ENCODE measurements at regions not wholly inside any gene's neighbourhood (a gene's known extent, or its start where the extent isn't known, plus 50 kb on each side); places are given as distances from the start of the nearest gene placed in this dataset.
"Not testable (repeated sequence)": the region's sequence is repeated elsewhere in the genome, so short reads cannot be mapped to it uniquely, and the experiment has no call there.

- DNase-seq (no peak), ATAC-seq (no peak)
- intact Hi-C loops (cut with DNase I, micrococcal nuclease), result no loop called here
Measured at GRCh38 chr20:28562510-28562898, 2695.0 kb upstream of the DEFB115 start.

- DNase-seq; intact Hi-C loops (cut with DNase I, micrococcal nuclease); ATAC-seq: not testable (repeated sequence)
Measured at GRCh38 chr20:28562899-28563521, 2694.5 kb upstream of the DEFB115 start.

GRCh38 chr20:28564024-28564423 is 2693.4 kb upstream of the DEFB115 start:
- ATAC-seq; intact Hi-C loops (cut with DNase I, micrococcal nuclease): not testable (repeated sequence)
- peak in 1 of 2 donors; percentile 27 for DNase-seq

- ATAC-seq, result not testable (repeated sequence)
Measured at GRCh38 chr20:28564688-28565463, 2692.6 kb upstream of the DEFB115 start.

GRCh38 chr20:28575991-28576390 is 2681.5 kb upstream of the DEFB115 start:
- intact Hi-C loops (cut with DNase I, micrococcal nuclease); DNase-seq: not testable (repeated sequence)

More at GRCh38 chr20:28564688-28565463, 2692.6 kb upstream of the DEFB115 start:
- DNase-seq; intact Hi-C loops (cut with DNase I, micrococcal nuclease): not testable (repeated sequence)

GRCh38 chr20:28591680-28592079 is 2665.8 kb upstream of the DEFB115 start:
- DNase-seq; intact Hi-C loops (cut with DNase I, micrococcal nuclease); ATAC-seq: not testable (repeated sequence)

More at GRCh38 chr20:28575991-28576390, 2681.5 kb upstream of the DEFB115 start:
- ATAC-seq, result not testable (repeated sequence)

- intact Hi-C loops (cut with DNase I, micrococcal nuclease); DNase-seq; ATAC-seq: not testable (repeated sequence)
Measured at GRCh38 chr20:28593383-28593782, 2664.1 kb upstream of the DEFB115 start.

GRCh38 chr20:28594476-28594875 is 2663.0 kb upstream of the DEFB115 start:
- intact Hi-C loops (cut with DNase I, micrococcal nuclease); ATAC-seq; DNase-seq: not testable (repeated sequence)

- intact Hi-C loops (cut with DNase I, micrococcal nuclease); DNase-seq; ATAC-seq: not testable (repeated sequence)
Measured at GRCh38 chr20:28602006-28602402, 2655.5 kb upstream of the DEFB115 start.

GRCh38 chr20:28602403-28603217 is 2654.9 kb upstream of the DEFB115 start:
- peak; percentile 100 for ATAC-seq
- peak; percentile 83 for DNase-seq
- intact Hi-C loops (cut with DNase I, micrococcal nuclease), result not testable (repeated sequence)

- ATAC-seq; DNase-seq; intact Hi-C loops (cut with DNase I, micrococcal nuclease): not testable (repeated sequence)
Measured at GRCh38 chr20:28603218-28603577, 2654.3 kb upstream of the DEFB115 start.

- ATAC-seq (no peak), DNase-seq (no peak)
- intact Hi-C loops (cut with DNase I, micrococcal nuclease), result no loop called here
Measured at GRCh38 chr20:28616354-28616753, 2641.1 kb upstream of the DEFB115 start.

- DNase-seq; ATAC-seq; intact Hi-C loops (cut with DNase I, micrococcal nuclease): not testable (repeated sequence)
Measured at GRCh38 chr20:28619956-28620651, 2637.4 kb upstream of the DEFB115 start.

- intact Hi-C loops (cut with DNase I, micrococcal nuclease); ATAC-seq: not testable (repeated sequence)
Measured at GRCh38 chr20:28625112-28625511, 2632.4 kb upstream of the DEFB115 start.

GRCh38 chr20:28640831-28641230 is 2616.6 kb upstream of the DEFB115 start:
- intact Hi-C loops (cut with DNase I, micrococcal nuclease); DNase-seq; ATAC-seq: not testable (repeated sequence)

More at GRCh38 chr20:28625112-28625511, 2632.4 kb upstream of the DEFB115 start:
- DNase-seq, result not testable (repeated sequence)
